H1 (cell line): ENCODE measurements at regions not wholly inside any gene's neighbourhood (a gene's known extent, or its start where the extent isn't known, plus 50 kb on each side); places are given as distances from the start of the nearest gene placed in this dataset.
"Not testable (repeated sequence)": the region's sequence is repeated elsewhere in the genome, so short reads cannot be mapped to it uniquely, and the experiment has no call there.

ENCODE experiments used
- CTCF ChIA-PET: fragments of 300-600 bp; sonication (Branson Sonifier 250); formaldehyde crosslinking; loops from one replicate; lab custom pipeline; 2021; ENCODE audit not compliant: partially characterized antibody; lab: Charles Lee
- POLR2A ChIA-PET: fragments of 300-600 bp; sonication (Branson Sonifier 250); formaldehyde crosslinking; loops from one replicate; lab custom pipeline; 2021; ENCODE audit warnings: inconsistent platforms; ENCODE audit not compliant: partially characterized antibody; lab: Charles Lee
- DNase-seq, 2 experiments: peaks; one replicate each; pipeline versions ENCODE4 v3.0.0 to v3.0.0-alpha.2; 2010 to 2022; ENCODE audit warnings: low spot score in 2 of 2, low read depth in 1 of 2, mixed read lengths in 1 of 2
- FAIRE-seq: peaks from 2 replicates; lab custom pipeline; 2011; peaks lifted over from hg19 to GRCh38; lab: Jason Lieb, UNC
- H2AFZ ChIP-seq: 2 replicates; pipeline ENCODE4 v1.8.1; 2012; ENCODE audit warnings: low read length, inconsistent platforms
- H2AK5ac ChIP-seq: 2 replicates; pipeline ENCODE4 v1.6.1; 2013; ENCODE audit warnings: low read depth, low read length
- H2BK120ac ChIP-seq: replicated peaks from 2 replicates; pipeline ENCODE3; 2013; ENCODE audit warnings: low read depth, low read length, inconsistent platforms
- H2BK12ac ChIP-seq: 2 replicates; pipeline ENCODE4 v1.6.1; 2013; ENCODE audit warnings: low read depth, low read length
- H2BK15ac ChIP-seq: 2 replicates; pipeline ENCODE4 v1.6.1; 2013; ENCODE audit warnings: low read length
- H2BK20ac ChIP-seq: 2 replicates; pipeline ENCODE4 v1.6.1; 2013; ENCODE audit warnings: low read length
- H2BK5ac ChIP-seq: 2 replicates; pipeline ENCODE4 v1.6.1; 2013; ENCODE audit warnings: low read depth, low read length
- H3K14ac ChIP-seq: 2 replicates; pipeline ENCODE4 v1.6.1; 2013; ENCODE audit warnings: inconsistent platforms; ENCODE audit not compliant: insufficient read length
- H3K18ac ChIP-seq: 2 replicates; pipeline ENCODE4 v1.6.1; 2013; ENCODE audit warnings: low read length; ENCODE audit errors: extremely low read depth
- H3K23ac ChIP-seq: 2 replicates; pipeline ENCODE4 v1.6.1; 2013; ENCODE audit warnings: inconsistent platforms; ENCODE audit not compliant: insufficient read length
- H3K23me2 ChIP-seq: 2 replicates; pipeline ENCODE4 v1.6.1; 2013; ENCODE audit warnings: low read depth, low read length
- H3K27ac ChIP-seq: 2 replicates; pipeline ENCODE4 v1.6.1; 2011; ENCODE audit warnings: low read depth, low read length, inconsistent platforms
- H3K27me3 ChIP-seq, 4 experiments: replicated peaks in 1 of 4; 1 replicate in 1 of 4; 2 replicates in 3 of 4; pipeline versions ENCODE4 v1.6.1 to v1.8.1; 2011 to 2013; ENCODE audit warnings: low read length in 3 of 4, mild to moderate bottlenecking in 3 of 4, inconsistent platforms in 2 of 4, mixed read lengths in 2 of 4, moderate library complexity in 1 of 4; ENCODE audit not compliant: control insufficient read depth in 3 of 4, insufficient read depth in 3 of 4; ENCODE audit errors: extremely low read depth in 1 of 4
- H3K36me3 ChIP-seq, 4 experiments: 2 replicates each; pipeline versions ENCODE4 v1.6.1 to v1.8.1; 2011 to 2013; ENCODE audit warnings: mild to moderate bottlenecking in 4 of 4, low read length in 3 of 4, moderate library complexity in 2 of 4, control low read depth in 1 of 4, inconsistent platforms in 1 of 4; ENCODE audit not compliant: insufficient read depth in 4 of 4, control insufficient read depth in 2 of 4
- H3K4ac ChIP-seq: replicated peaks from 2 replicates; pipeline ENCODE3; 2013; ENCODE audit warnings: low read length, low read depth, mixed read lengths, inconsistent platforms; ENCODE audit not compliant: insufficient read length
- H3K4me1 ChIP-seq, 4 experiments: replicated peaks in 1 of 4; 1 replicate in 1 of 4; 2 replicates in 3 of 4; pipeline versions ENCODE4 v1.6.1 to v1.8.1; 2011 to 2013; ENCODE audit warnings: low read length in 3 of 4, inconsistent platforms in 2 of 4, mixed read lengths in 1 of 4; ENCODE audit not compliant: insufficient read depth in 4 of 4, control insufficient read depth in 3 of 4
- H3K4me2 ChIP-seq, 2 experiments: 2 replicates each; pipeline versions ENCODE4 v1.6.1 to v1.8.1; 2011 to 2013; ENCODE audit warnings: low read depth in 2 of 2, low read length in 2 of 2, control low read depth in 1 of 2, inconsistent platforms in 1 of 2, mild to moderate bottlenecking in 1 of 2; ENCODE audit not compliant: insufficient read depth in 1 of 2
- H3K4me3 ChIP-seq, 4 experiments: fragments of 200-600, 300-600 bp in 1 of 4; sonication (generic), shearing (Covaris generic), sonication (Bioruptor Twin) in 1 of 4; 2 replicates each; pipeline versions ENCODE4 v1.5.1 to v1.8.1; 2011 to 2016; ENCODE audit warnings: low read length in 4 of 4, low read depth in 3 of 4, control low read depth in 2 of 4, inconsistent platforms in 2 of 4, mild to moderate bottlenecking in 2 of 4, mixed read lengths in 1 of 4, moderate library complexity in 1 of 4; ENCODE audit not compliant: insufficient read depth in 2 of 4; ENCODE audit errors: extremely low read depth in 1 of 4
- H3K56ac ChIP-seq: replicated peaks from 2 replicates; pipeline ENCODE3; 2013; ENCODE audit warnings: low read depth, mild to moderate bottlenecking, mixed read lengths, low read length, inconsistent platforms; ENCODE audit not compliant: insufficient read length
- H3K79me1 ChIP-seq: 2 replicates; pipeline ENCODE4 v1.6.1; 2013; ENCODE audit warnings: low read depth, low read length, control low read depth
- H3K79me2 ChIP-seq, 2 experiments: 2 replicates each; pipeline versions ENCODE4 v1.6.1 to v1.8.1; 2012 to 2013; ENCODE audit warnings: low read length in 2 of 2, mild to moderate bottlenecking in 2 of 2, inconsistent platforms in 1 of 2; ENCODE audit not compliant: insufficient read depth in 2 of 2, control insufficient read depth in 1 of 2
- H3K9ac ChIP-seq, 4 experiments: replicated peaks in 1 of 4; 1 replicate in 1 of 4; 2 replicates in 3 of 4; pipeline versions ENCODE4 v1.6.1 to v1.8.1; 2011 to 2013; ENCODE audit warnings: low read depth in 3 of 4, low read length in 3 of 4, control low read depth in 2 of 4, mild to moderate bottlenecking in 2 of 4, moderate library complexity in 2 of 4, inconsistent platforms in 1 of 4; ENCODE audit errors: extremely low read depth in 1 of 4
- H3K9me3 ChIP-seq, 2 experiments: 2 replicates each; pipeline versions ENCODE4 v1.6.1 to v1.8.1; 2012 to 2013; ENCODE audit warnings: mild to moderate bottlenecking in 2 of 2, moderate library complexity in 2 of 2, control low read depth in 1 of 2, inconsistent platforms in 1 of 2, low read depth in 1 of 2, low read length in 1 of 2, mixed read lengths in 1 of 2; ENCODE audit not compliant: insufficient read depth in 2 of 2
- H4K20me1 ChIP-seq, 2 experiments: replicated peaks in 1 of 2; 2 replicates each; pipeline versions ENCODE3 to v1.8.1; 2011 to 2013; ENCODE audit warnings: inconsistent platforms in 2 of 2, low read length in 2 of 2, mild to moderate bottlenecking in 1 of 2; ENCODE audit not compliant: insufficient read depth in 2 of 2, control insufficient read depth in 1 of 2
- H4K5ac ChIP-seq: 2 replicates; pipeline ENCODE4 v1.6.1; 2013; ENCODE audit warnings: low read length, low read depth, mixed read lengths, inconsistent platforms; ENCODE audit not compliant: insufficient read length
- H4K8ac ChIP-seq: 2 replicates; pipeline ENCODE4 v1.8.0; 2013; ENCODE audit warnings: mild to moderate bottlenecking, moderate library complexity, low read length, inconsistent platforms; ENCODE audit not compliant: insufficient read depth; ENCODE audit errors: extremely low read depth
- H4K91ac ChIP-seq: replicated peaks from 2 replicates; pipeline ENCODE3; 2013; ENCODE audit warnings: low read length, mixed read lengths, inconsistent platforms; ENCODE audit not compliant: insufficient read length
- BRCA1 ChIP-seq: IDR thresholded peaks from 2 replicates; pipeline ENCODE4 v1.6.1; 2012; ENCODE audit warnings: low read depth, low read length, improper control_type of control experiment
- SIRT6 ChIP-seq: IDR thresholded peaks from one replicate; pipeline ENCODE4 v1.7.1; 2012; ENCODE audit warnings: low read length, inconsistent platforms

GRCh38 chr6:101090281-101090680, 209.2 kb upstream of the ASCC3 start:
- DNase-seq = no peak
- no peak overlapping the region for H2BK15ac ChIP-seq
- no peak overlapping the region for H3K56ac ChIP-seq
- no peak overlapping the region for H2BK12ac ChIP-seq
- H3K4me3 ChIP-seq = no peak overlapping the region
- no peaks in the 10 kb centered on the region for H3K27me3 ChIP-seq
- H3K4me2 ChIP-seq = no peak overlapping the region
- no peak for FAIRE-seq
- no peak overlapping the region for H4K8ac ChIP-seq
- H3K9ac ChIP-seq = no peak overlapping the region
- no peak overlapping the region for H2BK120ac ChIP-seq
- no peak overlapping the region for H2AFZ ChIP-seq
- TF ChIP-seq BRCA1 = no peak
- TF ChIP-seq SIRT6 = no peak
- no peaks in the 10 kb centered on the region for H4K20me1 ChIP-seq
- 0 out of 4 replicates have a peak, but pooled peaks cover 0 to 4% of the 10 kb centered on the region in 2 experiments for H3K9me3 ChIP-seq
- H2BK5ac ChIP-seq = no peak overlapping the region
- no peaks in the 10 kb centered on the region for H3K79me2 ChIP-seq
- peaks cover 0 to 6% (median under 1%) of the 10 kb centered on the region in 4 experiments; a peak in 3 of 7 replicates for H3K4me1 ChIP-seq
- no peak overlapping the region for H3K27ac ChIP-seq
- H3K14ac ChIP-seq = no peak overlapping the region
- no peak overlapping the region for H3K18ac ChIP-seq
- no peak overlapping the region for H4K91ac ChIP-seq
- H3K4ac ChIP-seq = no peak overlapping the region
- H3K23ac ChIP-seq = no peak overlapping the region
- CTCF ChIA-PET = no interaction called here
- no peak overlapping the region for H4K5ac ChIP-seq
- POLR2A ChIA-PET = no interaction called here
- no peaks in the 10 kb centered on the region for H3K36me3 ChIP-seq
- 0 out of 2 replicates have a peak, but pooled peaks cover 2% of the 10 kb centered on the region for H3K23me2 ChIP-seq
- no peak overlapping the region for H2AK5ac ChIP-seq
- H2BK20ac ChIP-seq = no peak overlapping the region
- H3K79me1 ChIP-seq = no peaks in the 10 kb centered on the region

- H3K56ac ChIP-seq, DNase-seq, H3K23ac ChIP-seq, H3K4me1 ChIP-seq, H3K79me1 ChIP-seq, CTCF ChIA-PET, H3K79me2 ChIP-seq, FAIRE-seq, H2BK20ac ChIP-seq, H2AFZ ChIP-seq, H4K5ac ChIP-seq, H3K27me3 ChIP-seq, H2BK5ac ChIP-seq, POLR2A ChIA-PET, H2BK15ac ChIP-seq, H3K4me3 ChIP-seq, H4K91ac ChIP-seq, H3K9ac ChIP-seq, H3K9me3 ChIP-seq, H3K36me3 ChIP-seq, H4K8ac ChIP-seq, H3K14ac ChIP-seq, H3K18ac ChIP-seq, H2BK12ac ChIP-seq, H3K4ac ChIP-seq, H2BK120ac ChIP-seq, H4K20me1 ChIP-seq, H3K4me2 ChIP-seq, H3K27ac ChIP-seq, H3K23me2 ChIP-seq, H2AK5ac ChIP-seq: not testable (repeated sequence)
These were observed 217.5 kb upstream of the ASCC3 start for GRCh38 chr6:101098605-101099004.
